OCI-LY1 (cell line): ENCODE measurements at regions not wholly inside any gene's neighbourhood (a gene's known extent, or its start where the extent isn't known, plus 50 kb on each side); places are given as distances from the start of the nearest gene placed in this dataset.
A peak's percentile ranks its signal among the peaks of the same experiment; 100 is the strongest.

ENCODE experiments used
- H2AFZ ChIP-seq: fragments of 200-600 bp; sonication (generic), shearing (Covaris generic); 2 replicates; pipeline ENCODE4 v1.6.0; 2014; ENCODE audit warnings: antibody characterized with exemption, mild to moderate bottlenecking, low read length
- H3F3A ChIP-seq: fragments of 200-600 bp; sonication (generic), shearing (Covaris generic); 2 replicates; pipeline ENCODE4 v1.6.0; 2014; ENCODE audit warnings: mild to moderate bottlenecking, antibody characterized with exemption, low read length, moderate library complexity; ENCODE audit not compliant: insufficient read depth
- H3K27ac ChIP-seq: fragments of 200-600 bp; sonication (generic); 2 replicates; pipeline ENCODE4 v1.5.1; 2014; ENCODE audit warnings: low read length, mixed run types, mild to moderate bottlenecking, low read depth; ENCODE audit not compliant: poor library complexity, severe bottlenecking
- H3K27me3 ChIP-seq: fragments of 200-600 bp; sonication (generic); 2 replicates; pipeline ENCODE4 v1.6.0; 2014; ENCODE audit warnings: antibody characterized with exemption, mild to moderate bottlenecking, low read length, moderate library complexity; ENCODE audit not compliant: insufficient read depth
- H3K36me3 ChIP-seq: fragments of 200-600 bp; sonication (generic); 2 replicates; pipeline ENCODE4 v1.6.1; 2014; ENCODE audit warnings: mild to moderate bottlenecking, antibody characterized with exemption, low read length, moderate library complexity, mixed read lengths; ENCODE audit not compliant: insufficient read depth
- H3K4me1 ChIP-seq: fragments of 200-600 bp; sonication (generic); 2 replicates; pipeline ENCODE4 v1.5.1; 2014; ENCODE audit warnings: mild to moderate bottlenecking, low read length, moderate library complexity; ENCODE audit not compliant: insufficient read depth, severe bottlenecking
- H3K4me2 ChIP-seq: fragments of 200-600 bp; sonication (generic), shearing (Covaris generic); 2 replicates; pipeline ENCODE4 v1.6.1; 2014; ENCODE audit warnings: low read length
- H3K4me3 ChIP-seq: fragments of 200-600 bp; sonication (generic); 2 replicates; pipeline ENCODE4 v1.5.1; 2014; ENCODE audit warnings: low read length, low read depth, mild to moderate bottlenecking, mixed read lengths; ENCODE audit not compliant: poor library complexity, severe bottlenecking
- H3K79me2 ChIP-seq: fragments of 200-600 bp; shearing (Covaris generic); 2 replicates; pipeline ENCODE4 v1.6.1; 2016; ENCODE audit warnings: mixed run types, low read length, mixed read lengths; ENCODE audit not compliant: insufficient read depth
- H3K9ac ChIP-seq: fragments of 200-600 bp; sonication (generic), shearing (Covaris generic); 2 replicates; pipeline ENCODE4 v1.6.1; 2014; ENCODE audit warnings: mild to moderate bottlenecking, low read length, mixed read lengths
- H3K9me2 ChIP-seq: fragments of 200-600 bp; sonication (generic), shearing (Covaris generic); 2 replicates; pipeline ENCODE4 v1.6.1; 2014; ENCODE audit warnings: low read depth, mild to moderate bottlenecking, low read length, mixed read lengths
- H3K9me3 ChIP-seq: fragments of 200-600 bp; shearing (Covaris generic); 2 replicates; pipeline ENCODE4 v1.6.1; 2014; ENCODE audit warnings: low read length, mixed read lengths
- H4K20me1 ChIP-seq: fragments of 200-600 bp; sonication (generic), shearing (Covaris generic); 2 replicates; pipeline ENCODE4 v1.6.0; 2016; ENCODE audit warnings: mild to moderate bottlenecking, low read length; ENCODE audit not compliant: insufficient read depth
- EZH2 ChIP-seq: fragments of 200-600 bp; sonication (generic), shearing (Covaris generic); IDR thresholded peaks from 2 replicates; pipeline ENCODE4 v1.8.0; 2017; ENCODE audit warnings: borderline replicate concordance, mixed run types, mild to moderate bottlenecking, antibody characterized with exemption, low read length, moderate library complexity, mixed read lengths
- TF ChIP-seq, protein P1 (sequence below): fragments of 200-600 bp; sonication (generic), shearing (Covaris generic); IDR thresholded peaks from 2 replicates; pipeline ENCODE4 v1.5.1; 2017; ENCODE audit warnings: mild to moderate bottlenecking, antibody characterized with exemption, low read length, moderate library complexity, mixed read lengths

DNA sequence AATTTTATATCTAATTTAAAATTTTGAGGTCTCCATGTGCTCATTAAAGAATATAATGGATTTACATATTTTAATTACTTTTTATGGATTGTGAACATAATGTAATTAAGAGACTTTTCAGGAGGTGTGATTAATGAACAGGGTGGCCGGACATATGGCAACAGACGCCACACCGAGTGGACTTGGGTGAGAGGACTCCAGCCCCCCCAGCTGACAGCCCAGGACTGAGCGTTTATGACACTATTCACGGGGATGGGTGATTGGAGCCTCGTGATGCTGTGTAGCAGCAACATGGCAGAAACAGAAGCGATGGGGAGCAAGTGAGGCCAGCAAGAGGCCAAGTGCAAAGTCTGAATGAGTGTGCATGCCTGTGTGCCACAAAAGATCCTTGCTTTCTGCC lies 1176.9 kb downstream of the TYW1 start:
- no peak overlapping the region for H3K27ac ChIP-seq
- no peaks in the 10 kb centered on the region for H3K79me2 ChIP-seq
- no peaks in the 10 kb centered on the region for H3F3A ChIP-seq
- no peak overlapping the region for H2AFZ ChIP-seq
- H3K9me3 ChIP-seq: no peaks in the 10 kb centered on the region
- no peak overlapping the region for H3K4me2 ChIP-seq
- no peaks in the 10 kb centered on the region for H3K9me2 ChIP-seq
- H3K36me3 ChIP-seq: no peaks in the 10 kb centered on the region
- no peaks in the 10 kb centered on the region for H3K27me3 ChIP-seq
- no peak overlapping the region for H3K9ac ChIP-seq
- TF ChIP-seq EZH2: no peak
- TF ChIP-seq, protein P1, sequence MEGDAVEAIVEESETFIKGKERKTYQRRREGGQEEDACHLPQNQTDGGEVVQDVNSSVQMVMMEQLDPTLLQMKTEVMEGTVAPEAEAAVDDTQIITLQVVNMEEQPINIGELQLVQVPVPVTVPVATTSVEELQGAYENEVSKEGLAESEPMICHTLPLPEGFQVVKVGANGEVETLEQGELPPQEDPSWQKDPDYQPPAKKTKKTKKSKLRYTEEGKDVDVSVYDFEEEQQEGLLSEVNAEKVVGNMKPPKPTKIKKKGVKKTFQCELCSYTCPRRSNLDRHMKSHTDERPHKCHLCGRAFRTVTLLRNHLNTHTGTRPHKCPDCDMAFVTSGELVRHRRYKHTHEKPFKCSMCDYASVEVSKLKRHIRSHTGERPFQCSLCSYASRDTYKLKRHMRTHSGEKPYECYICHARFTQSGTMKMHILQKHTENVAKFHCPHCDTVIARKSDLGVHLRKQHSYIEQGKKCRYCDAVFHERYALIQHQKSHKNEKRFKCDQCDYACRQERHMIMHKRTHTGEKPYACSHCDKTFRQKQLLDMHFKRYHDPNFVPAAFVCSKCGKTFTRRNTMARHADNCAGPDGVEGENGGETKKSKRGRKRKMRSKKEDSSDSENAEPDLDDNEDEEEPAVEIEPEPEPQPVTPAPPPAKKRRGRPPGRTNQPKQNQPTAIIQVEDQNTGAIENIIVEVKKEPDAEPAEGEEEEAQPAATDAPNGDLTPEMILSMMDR: no peak
- H4K20me1 ChIP-seq: no peaks in the 10 kb centered on the region
- no peaks in the 10 kb centered on the region for H3K4me1 ChIP-seq
- no peak overlapping the region for H3K4me3 ChIP-seq

DNA sequence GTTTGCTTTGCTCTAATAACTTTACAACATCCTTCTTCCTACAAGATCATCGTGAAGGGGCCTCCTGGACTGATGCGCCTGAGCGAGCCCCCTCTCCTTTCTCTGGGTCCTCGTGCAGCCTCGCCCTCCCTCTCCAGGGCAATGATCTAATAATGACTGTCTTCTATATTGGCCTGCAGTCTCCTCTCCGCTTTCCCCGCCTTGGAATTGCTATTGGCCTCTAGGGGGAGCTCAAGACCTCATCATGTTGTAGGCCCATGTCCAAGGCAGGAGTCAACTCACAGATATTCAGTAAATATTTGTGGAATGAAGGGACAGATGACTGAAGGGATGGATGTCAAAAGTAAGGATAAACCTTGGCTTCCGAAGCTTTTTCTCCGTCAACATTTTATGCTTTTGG lies 1180.3 kb downstream of the TYW1 start:
- TF ChIP-seq, protein P1: peak; percentile 94
- TF ChIP-seq EZH2: no peak
- Histone ChIP-seq H3K79me2 (no peaks in the 10 kb centered on the region), H3K9ac (no peak overlapping the region), H3K4me3 (no peak overlapping the region), H3F3A (no peaks in the 10 kb centered on the region), H3K36me3 (no peaks in the 10 kb centered on the region), H3K27me3 (no peaks in the 10 kb centered on the region), H3K27ac (no peak overlapping the region), H4K20me1 (no peaks in the 10 kb centered on the region), H2AFZ (no peak overlapping the region), H3K9me3 (no peaks in the 10 kb centered on the region), H3K4me1 (no peaks in the 10 kb centered on the region), H3K9me2 (no peaks in the 10 kb centered on the region), H3K4me2 (no peak overlapping the region)

DNA sequence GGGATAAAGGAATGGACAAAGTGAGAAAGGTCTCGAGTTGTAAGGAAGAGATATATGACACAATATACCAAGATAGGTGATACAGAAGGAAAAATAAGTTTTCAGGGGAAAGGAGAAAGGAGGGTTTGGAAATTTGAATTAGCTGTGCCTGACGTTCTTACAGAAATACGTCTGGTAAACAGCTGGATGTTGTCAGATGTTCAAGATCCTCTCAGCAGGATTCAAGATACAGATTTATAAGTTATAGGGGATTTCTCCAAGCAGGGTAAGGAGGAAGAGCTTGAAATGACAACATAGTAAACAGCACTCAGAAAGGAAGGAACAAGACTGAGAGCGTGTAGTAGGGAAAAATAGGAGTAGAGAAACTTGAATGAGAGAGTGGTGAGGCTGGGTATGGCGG lies 1184.1 kb downstream of the TYW1 start:
- no peaks in the 10 kb centered on the region for H4K20me1 ChIP-seq
- H3F3A ChIP-seq: no peaks in the 10 kb centered on the region
- H3K4me1 ChIP-seq: no peaks in the 10 kb centered on the region
- H3K9me2 ChIP-seq: no peaks in the 10 kb centered on the region
- H3K9ac ChIP-seq: no peak overlapping the region
- H3K4me3 ChIP-seq: no peak overlapping the region
- TF ChIP-seq, protein P1: no peak
- TF ChIP-seq EZH2: no peak
- no peak overlapping the region for H3K4me2 ChIP-seq
- no peak overlapping the region for H3K27ac ChIP-seq
- H3K79me2 ChIP-seq: no peaks in the 10 kb centered on the region
- no peaks in the 10 kb centered on the region for H3K27me3 ChIP-seq
- H2AFZ ChIP-seq: no peak overlapping the region
- H3K9me3 ChIP-seq: no peaks in the 10 kb centered on the region
- no peaks in the 10 kb centered on the region for H3K36me3 ChIP-seq
